ENCODE measurements at regions not wholly inside any gene's neighbourhood (a gene's known extent, or its start where the extent isn't known, plus 50 kb on each side); places are given as distances from the start of the nearest gene placed in this dataset.
"Not testable (repeated sequence)": the region's sequence is repeated elsewhere in the genome, so short reads cannot be mapped to it uniquely, and the experiment has no call there.

GRCh38 chr14:101082436-101083384 is 179.2 kb upstream of the RTL1 start:
- Mint-ChIP-seq H3K36me3 (ENCODE audit: low read depth) (no peaks in the 10 kb centered on the region), H3K27ac (no peak overlapping the region), H3K27me3 (peaks cover 31% of the 10 kb centered on the region), H3K9me3 (no peaks in the 10 kb centered on the region), H3K4me3 (no peak overlapping the region), H3K4me1 (no peaks in the 10 kb centered on the region)
- DNase-seq: peak; percentile 11
- ChIA-PET CTCF (no interaction called here), POLR2A (no interaction called here)

GRCh38 chr14:101083564-101084435 is 180.3 kb upstream of the RTL1 start:
- DNase-seq: peak; percentile 10
- POLR2A ChIA-PET: no interaction called here
- H3K9me3 Mint-ChIP-seq: no peaks in the 10 kb centered on the region
- no peaks in the 10 kb centered on the region for H3K36me3 Mint-ChIP-seq (ENCODE audit: low read depth)
- peaks cover 22% of the 10 kb centered on the region for H3K27me3 Mint-ChIP-seq
- no peak overlapping the region for H3K27ac Mint-ChIP-seq
- CTCF ChIA-PET: no interaction called here
- no peaks in the 10 kb centered on the region for H3K4me1 Mint-ChIP-seq
- H3K4me3 Mint-ChIP-seq: no peak overlapping the region

- Mint-ChIP-seq H3K27me3 (peaks cover 17% of the 10 kb centered on the region), H3K36me3 (ENCODE audit: low read depth) (no peaks in the 10 kb centered on the region), H3K27ac (no peak overlapping the region), H3K4me3 (no peak overlapping the region), H3K4me1 (no peaks in the 10 kb centered on the region), H3K9me3 (no peaks in the 10 kb centered on the region)
- ChIA-PET CTCF (no interaction called here), POLR2A (no interaction called here)
- DNase-seq: peak; percentile 11
Measured at GRCh38 chr14:101084436-101084826, 180.9 kb upstream of the RTL1 start.

GRCh38 chr14:101086926-101087325 is 183.4 kb upstream of the RTL1 start:
- Mint-ChIP-seq H3K9me3 (no peaks in the 10 kb centered on the region), H3K36me3 (ENCODE audit: low read depth) (no peaks in the 10 kb centered on the region), H3K4me1 (no peaks in the 10 kb centered on the region), H3K4me3 (no peak overlapping the region), H3K27me3 (peaks cover 3% of the 10 kb centered on the region), H3K27ac (no peak overlapping the region)
- peak; percentile 6 for DNase-seq
- POLR2A ChIA-PET: no interaction called here
- CTCF ChIA-PET: no interaction called here

- no peaks in the 10 kb centered on the region for H3K4me1 Mint-ChIP-seq
- no peak overlapping the region for H3K27ac Mint-ChIP-seq
- H3K4me3 Mint-ChIP-seq: no peak overlapping the region
- ChIA-PET POLR2A (no interaction called here), CTCF (no interaction called here)
- H3K27me3 Mint-ChIP-seq: peaks cover 3% of the 10 kb centered on the region
- H3K9me3 Mint-ChIP-seq: no peaks in the 10 kb centered on the region
- H3K36me3 Mint-ChIP-seq (ENCODE audit: low read depth): no peaks in the 10 kb centered on the region
- DNase-seq: peak; percentile 5
Measured at GRCh38 chr14:101087614-101088394, 184.3 kb upstream of the RTL1 start.

- H3K4me1 Mint-ChIP-seq: no peaks in the 10 kb centered on the region
- DNase-seq: no peak
- H3K27ac Mint-ChIP-seq: no peak overlapping the region
- H3K36me3 Mint-ChIP-seq (ENCODE audit: low read depth): no peaks in the 10 kb centered on the region
- POLR2A ChIA-PET: no interaction called here
- CTCF ChIA-PET: no interaction called here
- no peaks in the 10 kb centered on the region for H3K9me3 Mint-ChIP-seq
- peaks cover 3% of the 10 kb centered on the region for H3K27me3 Mint-ChIP-seq
- H3K4me3 Mint-ChIP-seq: no peak overlapping the region
Measured at GRCh38 chr14:101088395-101088667, 184.8 kb upstream of the RTL1 start.

GRCh38 chr14:101088714-101089113 is 185.2 kb upstream of the RTL1 start:
- CTCF ChIA-PET: no interaction called here
- Mint-ChIP-seq H3K36me3 (ENCODE audit: low read depth) (no peaks in the 10 kb centered on the region), H3K4me3 (no peak overlapping the region), H3K4me1 (no peaks in the 10 kb centered on the region), H3K27ac (no peak overlapping the region), H3K9me3 (no peaks in the 10 kb centered on the region), H3K27me3 (peaks cover 3% of the 10 kb centered on the region)
- peak; percentile 10 for DNase-seq
- POLR2A ChIA-PET: no interaction called here

- peak; percentile 4 for DNase-seq
- H3K4me3 Mint-ChIP-seq; CTCF ChIA-PET; H3K36me3 Mint-ChIP-seq (ENCODE audit: low read depth); H3K4me1 Mint-ChIP-seq; H3K27me3 Mint-ChIP-seq; H3K27ac Mint-ChIP-seq; POLR2A ChIA-PET; H3K9me3 Mint-ChIP-seq: not testable (repeated sequence)
Measured at GRCh38 chr14:101090478-101090877, 187.0 kb upstream of the RTL1 start.

- Mint-ChIP-seq H3K4me3 (no peak overlapping the region), H3K27me3 (peaks cover 3% of the 10 kb centered on the region), H3K9me3 (no peaks in the 10 kb centered on the region), H3K27ac (no peak overlapping the region), H3K36me3 (ENCODE audit: low read depth) (no peaks in the 10 kb centered on the region), H3K4me1 (no peaks in the 10 kb centered on the region)
- DNase-seq: no peak
- ChIA-PET POLR2A (no interaction called here), CTCF (no interaction called here)
Measured at GRCh38 chr14:101090976-101091375, 187.5 kb upstream of the RTL1 start.

GRCh38 chr14:101094916-101095315 is 191.4 kb upstream of the RTL1 start:
- H3K36me3 Mint-ChIP-seq (ENCODE audit: low read depth); DNase-seq; H3K4me3 Mint-ChIP-seq; POLR2A ChIA-PET; CTCF ChIA-PET; H3K4me1 Mint-ChIP-seq; H3K27ac Mint-ChIP-seq; H3K9me3 Mint-ChIP-seq: not testable (repeated sequence)
- peaks cover 18% of the 10 kb centered on the region for H3K27me3 Mint-ChIP-seq

GRCh38 chr14:101096551-101096950 is 193.0 kb upstream of the RTL1 start:
- Mint-ChIP-seq H3K4me3 (no peak overlapping the region), H3K4me1 (no peaks in the 10 kb centered on the region), H3K9me3 (no peaks in the 10 kb centered on the region), H3K27me3 (peaks cover 15% of the 10 kb centered on the region), H3K27ac (no peak overlapping the region), H3K36me3 (ENCODE audit: low read depth) (no peaks in the 10 kb centered on the region)
- DNase-seq: no peak
- ChIA-PET CTCF (no interaction called here), POLR2A (no interaction called here)

GRCh38 chr14:101097109-101097793 is 193.7 kb upstream of the RTL1 start:
- H3K4me3 Mint-ChIP-seq: no peak overlapping the region
- H3K9me3 Mint-ChIP-seq: no peaks in the 10 kb centered on the region
- ChIA-PET POLR2A (no interaction called here), CTCF (no interaction called here)
- DNase-seq: no peak
- H3K27me3 Mint-ChIP-seq: peaks cover 15% of the 10 kb centered on the region
- no peak overlapping the region for H3K27ac Mint-ChIP-seq
- no peaks in the 10 kb centered on the region for H3K4me1 Mint-ChIP-seq
- H3K36me3 Mint-ChIP-seq (ENCODE audit: low read depth): no peaks in the 10 kb centered on the region

GRCh38 chr14:101098177-101098576 is 194.7 kb upstream of the RTL1 start:
- no peak overlapping the region for H3K27ac Mint-ChIP-seq
- H3K4me1 Mint-ChIP-seq: no peaks in the 10 kb centered on the region
- no peak overlapping the region for H3K4me3 Mint-ChIP-seq
- no peak for DNase-seq
- no peaks in the 10 kb centered on the region for H3K36me3 Mint-ChIP-seq (ENCODE audit: low read depth)
- POLR2A ChIA-PET: no interaction called here
- H3K9me3 Mint-ChIP-seq: no peaks in the 10 kb centered on the region
- CTCF ChIA-PET: no interaction called here
- H3K27me3 Mint-ChIP-seq: peaks cover 15% of the 10 kb centered on the region

All from activated CD4-positive, alpha-beta memory T cell treated with anti-CD3 and anti-CD28 coated beads, Interleukin-2, amount 10 ng/mL, durations not matched to agents 7 days and 5 days (primary cell).